ENCODE measurements at regions not wholly inside any gene's neighbourhood (a gene's known extent, or its start where the extent isn't known, plus 50 kb on each side); places are given as distances from the start of the nearest gene placed in this dataset.

DNA sequence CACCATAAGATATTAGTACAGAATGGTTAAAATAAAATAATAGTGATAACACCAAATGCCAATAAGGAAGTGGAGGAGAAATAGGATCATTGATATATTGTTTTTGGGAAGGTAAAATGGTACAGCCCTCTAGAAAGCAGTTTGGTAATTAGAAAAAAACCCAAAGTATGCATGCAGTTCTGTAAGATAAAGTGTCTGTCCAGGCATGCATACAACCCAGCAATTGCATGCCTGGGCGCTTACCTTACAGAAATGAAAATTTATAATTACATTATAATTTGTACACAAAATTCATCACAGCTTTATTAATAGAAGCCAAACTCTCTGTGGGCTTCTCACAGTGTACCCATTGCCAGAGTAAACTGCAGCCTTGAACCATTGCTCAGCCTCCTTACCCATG lies 124.7 kb downstream of the TTC6 start:
- ChIA-PET POLR2A (no interaction called here), CTCF (no interaction called here)
- no peak for DNase-seq (ENCODE audit: extremely low spot score)
- TF ChIP-seq ELF4 (IDR thresholded peaks at IDR 0.05) (no peak), TARDBP (IDR thresholded peaks at IDR 0.05) (no peak), FOXA1 (IDR thresholded peaks at IDR 0.05) (no peak), ARNT (IDR thresholded peaks at IDR 0.05) (no peak), BHLHE40 (IDR thresholded peaks at IDR 0.05; ENCODE audit: borderline replicate concordance) (no peak), LEF1 (IDR thresholded peaks at IDR 0.05; ENCODE audit: borderline replicate concordance) (no peak), L3MBTL2 (conservative IDR thresholded peaks at IDR 0.05) (no peak)
- TF ChIP-seq, protein P1, sequence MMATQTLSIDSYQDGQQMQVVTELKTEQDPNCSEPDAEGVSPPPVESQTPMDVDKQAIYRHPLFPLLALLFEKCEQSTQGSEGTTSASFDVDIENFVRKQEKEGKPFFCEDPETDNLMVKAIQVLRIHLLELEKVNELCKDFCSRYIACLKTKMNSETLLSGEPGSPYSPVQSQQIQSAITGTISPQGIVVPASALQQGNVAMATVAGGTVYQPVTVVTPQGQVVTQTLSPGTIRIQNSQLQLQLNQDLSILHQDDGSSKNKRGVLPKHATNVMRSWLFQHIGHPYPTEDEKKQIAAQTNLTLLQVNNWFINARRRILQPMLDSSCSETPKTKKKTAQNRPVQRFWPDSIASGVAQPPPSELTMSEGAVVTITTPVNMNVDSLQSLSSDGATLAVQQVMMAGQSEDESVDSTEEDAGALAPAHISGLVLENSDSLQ (IDR thresholded peaks at IDR 0.05): no peak

DNA sequence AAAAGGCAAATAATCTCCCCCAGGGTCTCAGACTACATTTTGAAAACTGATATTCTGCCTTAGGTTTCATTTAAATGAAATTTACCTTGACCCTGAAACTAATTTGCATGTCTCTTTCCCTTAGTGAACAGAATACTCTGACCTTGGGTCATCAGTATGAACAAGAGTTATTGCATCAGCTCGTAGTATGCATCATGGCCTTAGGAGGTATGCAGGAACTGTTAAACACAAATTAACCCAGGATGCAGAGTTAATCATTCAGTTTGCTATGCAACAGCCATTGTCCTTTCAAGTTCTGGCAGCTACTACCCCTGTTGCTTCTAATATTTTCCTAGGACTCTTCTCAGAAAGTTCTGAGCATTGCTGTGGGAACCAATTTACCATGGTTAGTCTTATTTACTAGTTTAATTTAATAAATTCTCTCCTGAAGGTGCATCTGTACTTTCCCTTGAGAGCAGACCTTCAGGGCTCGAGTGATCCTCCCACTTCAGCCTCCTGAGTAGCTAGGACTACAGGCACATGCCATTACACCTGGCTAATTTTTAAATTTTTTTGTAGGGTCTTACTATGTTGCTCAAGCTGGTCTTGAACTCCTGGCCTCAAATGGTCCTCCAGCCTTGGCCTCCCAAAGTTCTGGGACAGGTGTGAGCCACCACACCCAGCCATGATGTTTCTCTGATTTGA lies 126.7 kb downstream of the TTC6 start:
- no peak for DNase-seq (ENCODE audit: extremely low spot score)
- no peak for TF ChIP-seq L3MBTL2 (conservative IDR thresholded peaks at IDR 0.05)
- TF ChIP-seq NFRKB (IDR thresholded peaks at IDR 0.05): no peak
- TF ChIP-seq FOXK2 (IDR thresholded peaks at IDR 0.05): no peak
- no peak for TF ChIP-seq ARNT (IDR thresholded peaks at IDR 0.05)
- TF ChIP-seq FOXM1 (IDR thresholded peaks at IDR 0.05; ENCODE audit: borderline replicate concordance): no peak
- TF ChIP-seq ZNF384 (IDR thresholded peaks at IDR 0.05): no peak
- no peak for TF ChIP-seq SP1 (IDR thresholded peaks at IDR 0.05)
- TF ChIP-seq CTBP1 (IDR thresholded peaks at IDR 0.05; ENCODE audit: borderline replicate concordance): no peak
- no peak for TF ChIP-seq LEF1 (IDR thresholded peaks at IDR 0.05; ENCODE audit: borderline replicate concordance)
- TF ChIP-seq, protein P1 (IDR thresholded peaks at IDR 0.05): no peak
- TF ChIP-seq SUZ12 (IDR thresholded peaks at IDR 0.05): no peak
- TF ChIP-seq FOXA1 (IDR thresholded peaks at IDR 0.05): no peak
- TF ChIP-seq BHLHE40 (IDR thresholded peaks at IDR 0.05; ENCODE audit: borderline replicate concordance): no peak
- TF ChIP-seq ELF4 (IDR thresholded peaks at IDR 0.05): no peak
- no peak for TF ChIP-seq HDGF (IDR thresholded peaks at IDR 0.05; ENCODE audit: borderline replicate concordance)
- TF ChIP-seq TARDBP (IDR thresholded peaks at IDR 0.05): no peak
- ChIA-PET POLR2A (no interaction called here), CTCF (no interaction called here)

DNA sequence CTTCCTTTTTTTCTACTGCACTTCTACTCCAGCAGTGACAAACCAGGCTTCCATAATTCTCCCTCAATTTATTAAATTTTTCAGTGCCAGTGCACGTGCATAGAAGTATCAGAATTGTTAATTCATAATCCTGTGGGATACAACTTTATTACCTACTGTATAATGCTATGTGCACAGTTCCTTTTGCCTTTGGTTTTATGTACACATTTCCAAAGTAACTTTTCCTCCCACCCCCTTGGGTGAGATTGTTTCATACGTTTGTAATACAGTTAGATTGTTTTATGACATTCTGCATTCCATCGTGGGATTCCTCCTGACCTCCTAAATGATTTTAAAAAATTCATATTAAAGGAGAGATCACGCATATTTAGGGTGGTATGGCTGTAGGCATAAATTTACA lies 128.1 kb downstream of the TTC6 start:
- ChIA-PET POLR2A (no interaction called here), CTCF (no interaction called here)
- TF ChIP-seq BHLHE40 (IDR thresholded peaks at IDR 0.05; ENCODE audit: borderline replicate concordance) (no peak), ELF4 (IDR thresholded peaks at IDR 0.05) (no peak), SP1 (IDR thresholded peaks at IDR 0.05) (no peak), CTBP1 (IDR thresholded peaks at IDR 0.05; ENCODE audit: borderline replicate concordance) (no peak), FOXA1 (IDR thresholded peaks at IDR 0.05) (no peak), HDGF (IDR thresholded peaks at IDR 0.05; ENCODE audit: borderline replicate concordance) (no peak), LEF1 (IDR thresholded peaks at IDR 0.05; ENCODE audit: borderline replicate concordance) (no peak), ARNT (IDR thresholded peaks at IDR 0.05) (no peak), L3MBTL2 (conservative IDR thresholded peaks at IDR 0.05) (no peak), SUZ12 (IDR thresholded peaks at IDR 0.05) (no peak), ZNF384 (IDR thresholded peaks at IDR 0.05) (no peak), FOXK2 (IDR thresholded peaks at IDR 0.05) (no peak)
- TF ChIP-seq, protein P1 (IDR thresholded peaks at IDR 0.05): no peak

DNA sequence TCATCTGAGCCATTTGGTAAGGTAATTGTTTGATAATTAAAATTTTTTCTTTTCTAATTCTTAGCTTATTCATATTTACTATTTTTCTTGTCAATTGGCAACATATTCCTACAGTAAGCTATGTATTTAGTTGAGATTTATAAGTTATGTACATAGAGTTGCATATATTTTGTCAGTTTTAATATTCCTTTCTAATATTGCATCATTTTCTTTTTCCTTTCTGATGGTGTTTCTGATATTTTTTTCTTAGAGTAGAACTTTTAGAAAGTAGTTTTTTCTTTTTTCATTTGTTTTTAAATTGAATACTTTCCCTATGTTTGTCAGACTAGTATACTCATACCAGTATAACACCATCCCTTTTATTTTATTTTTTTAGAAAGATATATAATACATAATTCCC lies 131.3 kb downstream of the TTC6 start:
- ChIA-PET POLR2A (no interaction called here), CTCF (no interaction called here)
- TF ChIP-seq HDGF (IDR thresholded peaks at IDR 0.05; ENCODE audit: borderline replicate concordance): no peak
- TF ChIP-seq, protein P1 (IDR thresholded peaks at IDR 0.05): no peak
- no peak for TF ChIP-seq CTBP1 (IDR thresholded peaks at IDR 0.05; ENCODE audit: borderline replicate concordance)
- no peak for TF ChIP-seq ELF4 (IDR thresholded peaks at IDR 0.05)

More for the DNA sequence above, 128.1 kb downstream of the TTC6 start:
- no peak for DNase-seq (ENCODE audit: extremely low spot score)

GRCh38 chr14:37729218-37729617 lies 133.8 kb downstream of the TTC6 start:
- ChIA-PET POLR2A (no interaction called here), CTCF (no interaction called here)

More for the DNA sequence above, 131.3 kb downstream of the TTC6 start:
- no peak for DNase-seq (ENCODE audit: extremely low spot score)

More at GRCh38 chr14:37729218-37729617, 133.8 kb downstream of the TTC6 start:
- TF ChIP-seq FOXM1 (IDR thresholded peaks at IDR 0.05; ENCODE audit: borderline replicate concordance): no peak
- no peak for TF ChIP-seq NFRKB (IDR thresholded peaks at IDR 0.05)
- TF ChIP-seq ZNF384 (IDR thresholded peaks at IDR 0.05): no peak
- no peak for TF ChIP-seq TARDBP (IDR thresholded peaks at IDR 0.05)
- TF ChIP-seq CTBP1 (IDR thresholded peaks at IDR 0.05; ENCODE audit: borderline replicate concordance): no peak
- no peak for TF ChIP-seq LEF1 (IDR thresholded peaks at IDR 0.05; ENCODE audit: borderline replicate concordance)
- TF ChIP-seq SP1 (IDR thresholded peaks at IDR 0.05): no peak
- TF ChIP-seq FOXA1 (IDR thresholded peaks at IDR 0.05): no peak
- TF ChIP-seq BHLHE40 (IDR thresholded peaks at IDR 0.05; ENCODE audit: borderline replicate concordance): no peak
- TF ChIP-seq, protein P1 (IDR thresholded peaks at IDR 0.05): no peak
- no peak for TF ChIP-seq ARNT (IDR thresholded peaks at IDR 0.05)
- no peak for TF ChIP-seq FOXK2 (IDR thresholded peaks at IDR 0.05)
- DNase-seq (ENCODE audit: extremely low spot score): no peak

Measured in HEK293T (cell line).